IMR-90 (cell line): ENCODE measurements at regions not wholly inside any gene's neighbourhood (a gene's known extent, or its start where the extent isn't known, plus 50 kb on each side); places are given as distances from the start of the nearest gene placed in this dataset.

Experiments
- ATAC-seq: fragments of 200-7000 bp; cut with Tn5 transposase; 2 replicates; pipeline ENCODE4 v1.9.1; 2020; ENCODE audit warnings: low read depth, mild to moderate bottlenecking, moderate library complexity
- BruUV-seq: library from RNA; stranded (reverse); fragments of 400-500 nt; replicated peaks from 2 replicates; lab custom pipeline; 2021; lab: Mats Ljungman, UMichigan
- CTCF ChIA-PET: fragments of 300-600 bp; formaldehyde crosslinking; extraction: SDS; loops from one replicate; lab custom pipeline; 2021; ENCODE audit warnings: antibody characterized with exemption; lab: Yijun Ruan, JAX
- POLR2A ChIA-PET: fragments of 300-600 bp; sonication (Branson Sonifier 250); formaldehyde crosslinking; loops from one replicate; lab custom pipeline; 2022; ENCODE audit warnings: antibody characterized with exemption; ENCODE audit not compliant: unreplicated experiment; lab: Charles Lee
- DNase-seq: peaks from one replicate; pipeline ENCODE4 v3.0.0; 2013
- H2AFZ ChIP-seq: replicated peaks from 2 replicates; pipeline ENCODE3; 2013; ENCODE audit warnings: low read length, mild to moderate bottlenecking; ENCODE audit not compliant: poor library complexity
- H2AK5ac ChIP-seq: 2 replicates; pipeline ENCODE4 v1.6.1; 2013; ENCODE audit warnings: low read depth, low read length, inconsistent platforms
- H2AK9ac ChIP-seq: replicated peaks from 2 replicates; pipeline ENCODE3; 2013; ENCODE audit warnings: mild to moderate bottlenecking, low read depth, low read length, moderate library complexity; ENCODE audit not compliant: poor library complexity
- H2BK120ac ChIP-seq: 2 replicates; pipeline ENCODE4 v1.6.1; 2013; ENCODE audit warnings: low read depth, low read length, inconsistent platforms
- H2BK15ac ChIP-seq: 3 replicates; pipeline ENCODE4 v1.6.1; 2013; ENCODE audit warnings: low read depth, low read length, inconsistent platforms
- H2BK20ac ChIP-seq: 2 replicates; pipeline ENCODE4 v1.6.1; 2013; ENCODE audit warnings: low read depth, mild to moderate bottlenecking, inconsistent platforms, low read length, moderate library complexity
- H2BK5ac ChIP-seq: 2 replicates; pipeline ENCODE4 v1.6.1; 2013; ENCODE audit warnings: mild to moderate bottlenecking, low read depth, low read length, inconsistent platforms; ENCODE audit not compliant: poor library complexity, severe bottlenecking
- H3K14ac ChIP-seq: replicated peaks from 2 replicates; pipeline ENCODE4 v1.6.1; 2013; ENCODE audit warnings: low read depth, low read length, inconsistent platforms
- H3K18ac ChIP-seq: 2 replicates; pipeline ENCODE4 v1.6.1; 2013; ENCODE audit warnings: low read depth, low read length, control low read depth
- H3K23ac ChIP-seq: 2 replicates; pipeline ENCODE4 v1.6.1; 2013; ENCODE audit warnings: low read depth, low read length, inconsistent platforms
- H3K27ac ChIP-seq: 2 replicates; pipeline ENCODE4 v1.5.1; 2013; ENCODE audit warnings: mild to moderate bottlenecking, control low read depth, low read length; ENCODE audit not compliant: insufficient read depth
- H3K27me3 ChIP-seq: 2 replicates; pipeline ENCODE4 v1.6.1; 2013; ENCODE audit warnings: low read length; ENCODE audit not compliant: control insufficient read depth, insufficient read depth
- H3K36me3 ChIP-seq: 2 replicates; pipeline ENCODE4 v1.6.1; 2013; ENCODE audit warnings: low read length, mixed read lengths; ENCODE audit not compliant: control insufficient read depth, insufficient read depth
- H3K4ac ChIP-seq: 2 replicates; pipeline ENCODE4 v1.6.1; 2013; ENCODE audit warnings: low read depth, low read length, inconsistent platforms
- H3K4me1 ChIP-seq: 2 replicates; pipeline ENCODE4 v1.6.1; 2013; ENCODE audit warnings: low read length, mixed read lengths; ENCODE audit not compliant: control insufficient read depth, insufficient read depth
- H3K4me2 ChIP-seq: 2 replicates; pipeline ENCODE4 v1.6.1; 2013; ENCODE audit warnings: low read depth, mild to moderate bottlenecking, control low read depth, low read length, moderate library complexity
- H3K4me3 ChIP-seq: 2 replicates; pipeline ENCODE4 v1.5.1; 2013; ENCODE audit warnings: low read depth, mild to moderate bottlenecking, control low read depth, low read length, moderate library complexity; ENCODE audit not compliant: insufficient read depth
- H3K56ac ChIP-seq: 2 replicates; pipeline ENCODE4 v1.6.1; 2013; ENCODE audit warnings: low read length, inconsistent platforms; ENCODE audit not compliant: insufficient read depth; ENCODE audit errors: extremely low read depth
- H3K79me1 ChIP-seq, 2 experiments: 2 replicates each; pipeline ENCODE4 v1.6.1; 2013; ENCODE audit warnings: low read length in 2 of 2, inconsistent platforms in 1 of 2, low read depth in 1 of 2
- H3K9ac ChIP-seq: 2 replicates; pipeline ENCODE4 v1.6.1; 2013; ENCODE audit warnings: low read depth, low read length, control low read depth
- H3K9me1 ChIP-seq: 2 replicates; pipeline ENCODE4 v1.6.1; 2013; ENCODE audit warnings: low read length, inconsistent platforms; ENCODE audit not compliant: insufficient read depth
- H3K9me3 ChIP-seq: 2 replicates; pipeline ENCODE4 v1.6.1; 2013; ENCODE audit warnings: low read length; ENCODE audit not compliant: control insufficient read depth, insufficient read depth
- H4K20me1 ChIP-seq: 2 replicates; pipeline ENCODE4 v1.6.1; 2013; ENCODE audit warnings: low read length, inconsistent platforms; ENCODE audit not compliant: insufficient read depth
- H4K5ac ChIP-seq: 2 replicates; pipeline ENCODE4 v1.6.1; 2013; ENCODE audit warnings: mild to moderate bottlenecking, low read depth, low read length, control low read depth
- H4K8ac ChIP-seq, 2 experiments: 2 replicates each; pipeline ENCODE4 v1.6.1; 2013; ENCODE audit warnings: low read depth in 2 of 2, low read length in 2 of 2, control low read depth in 1 of 2, inconsistent platforms in 1 of 2
- H4K91ac ChIP-seq: 2 replicates; pipeline ENCODE4 v1.6.1; 2013; ENCODE audit warnings: low read depth, low read length, inconsistent platforms; ENCODE audit not compliant: insufficient read depth
- CEBPB ChIP-seq: IDR thresholded peaks from 2 replicates; pipeline ENCODE4 v1.6.1; 2012; ENCODE audit warnings: low read depth, low read length, improper control_type of control experiment
- FOS ChIP-seq: fragments of 150-350 bp; IDR thresholded peaks from 2 replicates; pipeline ENCODE4 v1.6.1; 2016; ENCODE audit warnings: low read depth, low read length
- MAFK ChIP-seq: IDR thresholded peaks from 2 replicates; pipeline ENCODE4 v1.6.1; 2012; ENCODE audit warnings: low read depth, low read length, improper control_type of control experiment
- MAZ ChIP-seq: IDR thresholded peaks from 2 replicates; pipeline ENCODE4 v1.6.1; 2012; ENCODE audit warnings: low read depth, mild to moderate bottlenecking, low read length, improper control_type of control experiment, moderate library complexity, borderline replicate concordance
- MXI1 ChIP-seq: IDR thresholded peaks from 2 replicates; pipeline ENCODE4 v1.6.1; 2012; ENCODE audit warnings: low read depth, mild to moderate bottlenecking, low read length, moderate library complexity, borderline replicate concordance
- NFE2L2 ChIP-seq: fragments of 150-350 bp; IDR thresholded peaks from 2 replicates; pipeline ENCODE4 v1.6.1; 2016; ENCODE audit warnings: low read depth, mild to moderate bottlenecking, low read length
- POLR2A ChIP-seq: IDR thresholded peaks from 2 replicates; pipeline ENCODE4 v1.6.1; 2012; ENCODE audit warnings: mild to moderate bottlenecking, low read depth, low read length
- RAD21 ChIP-seq: IDR thresholded peaks from 2 replicates; pipeline ENCODE4 v1.6.1; 2012; ENCODE audit warnings: low read length, improper control_type of control experiment
- WGBS, 2 experiments: methylation state at CpG; one replicate each; pipeline versions ENCODE4 v1.1.5 to v1.1.7; 2013; ENCODE audit warnings: missing lambda C conversion rate in 2 of 2; ENCODE audit not compliant: insufficient read length in 1 of 2; ENCODE audit errors: extremely low coverage in 2 of 2; 5-methylcytosine and 5-hydroxymethylcytosine counted together
- dilution Hi-C: fragments of 300-500 bp; cut with HindIII; formaldehyde crosslinking; loops from one replicate; pipeline ENCODE4 v1.14.3; 2018; ENCODE audit warnings: low sequenced_read_pairs; ENCODE audit not compliant: unreplicated experiment
- in situ Hi-C: fragments of 300-500 bp; cut with MboI; formaldehyde crosslinking; loops from 3 replicates; pipeline ENCODE4 v1.14.3; 2019; ENCODE audit warnings: low sequenced_read_pairs, inconsistent platforms, mixed read lengths
- intact Hi-C: fragments of 100-400 bp; cut with micrococcal nuclease; formaldehyde crosslinking; loops from 2 replicates; pipeline ENCODE4 v1.10.0; 2022
- TF ChIP-seq, protein P1 (sequence below): fragments of 150-350 bp; IDR thresholded peaks from 2 replicates; pipeline ENCODE4 v1.6.1; 2016; ENCODE audit warnings: low read depth, mild to moderate bottlenecking, low read length, moderate library complexity, borderline replicate concordance
- TF ChIP-seq, protein P2 (sequence below): fragments of 150-350 bp; IDR thresholded peaks from 2 replicates; pipeline ENCODE4 v1.6.1; 2017; ENCODE audit warnings: mild to moderate bottlenecking, antibody characterized with exemption, low read length, low read depth

DNA sequence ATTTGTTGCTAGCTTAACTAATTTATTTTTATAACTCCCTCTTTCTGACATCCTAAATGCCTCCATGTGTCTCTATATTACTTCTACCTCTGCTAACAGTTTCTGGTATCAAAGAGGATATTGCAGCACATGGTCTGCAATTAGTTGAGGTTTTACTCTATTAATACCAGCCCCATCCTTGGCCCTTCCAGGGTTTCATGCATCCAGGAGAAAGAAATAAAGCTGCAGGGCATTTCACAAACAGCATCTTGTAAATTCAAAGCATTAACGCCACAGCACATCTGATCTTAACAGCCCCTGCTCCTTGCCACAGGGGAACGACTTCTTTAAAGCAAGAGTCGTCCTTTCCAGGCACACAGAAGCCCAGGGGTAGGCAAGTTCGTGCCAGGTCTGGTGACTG is 258.9 kb downstream of the ICOS start:
- WGBS, 2 experiments: no CpG with 5 or more reads among the region's 4 CpGs
- no peak overlapping the region for H3K27ac ChIP-seq
- no peak overlapping the region for H3K56ac ChIP-seq
- DNase-seq (no peak), ATAC-seq (no peak)
- H3K27me3 ChIP-seq: peaks cover 8% of the 10 kb centered on the region
- H3K14ac ChIP-seq: no peak overlapping the region
- intact Hi-C loops (no loop called here), in situ Hi-C loops (no loop called here), dilution Hi-C loops (no loop called here)
- H2BK20ac ChIP-seq: no peak overlapping the region
- H3K4me3 ChIP-seq: no peak overlapping the region
- no peaks in the 10 kb centered on the region for H3K36me3 ChIP-seq
- no peak overlapping the region for H3K18ac ChIP-seq
- TF ChIP-seq RAD21 (no peak), MAFK (no peak), CEBPB (no peak), POLR2A (no peak), MAZ (no peak), MXI1 (no peak), FOS (no peak), NFE2L2 (no peak)
- TF ChIP-seq, protein P1, sequence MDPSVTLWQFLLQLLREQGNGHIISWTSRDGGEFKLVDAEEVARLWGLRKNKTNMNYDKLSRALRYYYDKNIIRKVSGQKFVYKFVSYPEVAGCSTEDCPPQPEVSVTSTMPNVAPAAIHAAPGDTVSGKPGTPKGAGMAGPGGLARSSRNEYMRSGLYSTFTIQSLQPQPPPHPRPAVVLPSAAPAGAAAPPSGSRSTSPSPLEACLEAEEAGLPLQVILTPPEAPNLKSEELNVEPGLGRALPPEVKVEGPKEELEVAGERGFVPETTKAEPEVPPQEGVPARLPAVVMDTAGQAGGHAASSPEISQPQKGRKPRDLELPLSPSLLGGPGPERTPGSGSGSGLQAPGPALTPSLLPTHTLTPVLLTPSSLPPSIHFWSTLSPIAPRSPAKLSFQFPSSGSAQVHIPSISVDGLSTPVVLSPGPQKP: no peak
- TF ChIP-seq, protein P2, sequence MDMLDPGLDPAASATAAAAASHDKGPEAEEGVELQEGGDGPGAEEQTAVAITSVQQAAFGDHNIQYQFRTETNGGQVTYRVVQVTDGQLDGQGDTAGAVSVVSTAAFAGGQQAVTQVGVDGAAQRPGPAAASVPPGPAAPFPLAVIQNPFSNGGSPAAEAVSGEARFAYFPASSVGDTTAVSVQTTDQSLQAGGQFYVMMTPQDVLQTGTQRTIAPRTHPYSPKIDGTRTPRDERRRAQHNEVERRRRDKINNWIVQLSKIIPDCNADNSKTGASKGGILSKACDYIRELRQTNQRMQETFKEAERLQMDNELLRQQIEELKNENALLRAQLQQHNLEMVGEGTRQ: no peak
- no peaks in the 10 kb centered on the region for H3K9me1 ChIP-seq
- no peak overlapping the region for H4K91ac ChIP-seq
- ChIA-PET CTCF (interaction anchor here (0.6 kb wide), 1 partner anchor 12 kb away, joined by 3 read pairs; no protein-coding TSS in a partner anchor), POLR2A (no interaction called here)
- no peak overlapping the region for H4K5ac ChIP-seq
- H3K4me1 ChIP-seq: no peaks in the 10 kb centered on the region
- H3K23ac ChIP-seq: no peak overlapping the region
- no peaks in the 10 kb centered on the region for H4K20me1 ChIP-seq
- no peak overlapping the region for H3K9ac ChIP-seq
- no peak overlapping the region for H2AK5ac ChIP-seq
- H2BK120ac ChIP-seq: no peak overlapping the region
- no peak overlapping the region for H4K8ac ChIP-seq
- no peak overlapping the region for H2BK15ac ChIP-seq
- BruUV-seq: no TSS peak
- no peak overlapping the region for H3K4me2 ChIP-seq
- H3K9me3 ChIP-seq: no peaks in the 10 kb centered on the region
- H3K79me1 ChIP-seq: no peaks in the 10 kb centered on the region
- no peak overlapping the region for H2BK5ac ChIP-seq
- no peak overlapping the region for H3K4ac ChIP-seq
- H2AFZ ChIP-seq: no peak overlapping the region
- no peak overlapping the region for H2AK9ac ChIP-seq
